ENCODE measurements at regions not wholly inside any gene's neighbourhood (a gene's known extent, or its start where the extent isn't known, plus 50 kb on each side); places are given as distances from the start of the nearest gene placed in this dataset.

GRCh38 chr4:171288816-171289432 is 524.3 kb upstream of the GALNTL6 start:
- Histone ChIP-seq H3K9me3 (replicated peaks; ENCODE audit: control insufficient read depth, insufficient read depth, low read depth, low read length) (no peaks in the 10 kb centered on the region), H3K9ac (ENCODE audit: insufficient read depth in 1 of 2, low read depth in 2 of 2, low read length in 2 of 2) (no peak overlapping the region), H3K4me2 (ENCODE audit: insufficient read depth, low read length) (no peak overlapping the region), H3K9me1 (ENCODE audit: control insufficient read depth, insufficient read depth, low read length) (no peaks in the 10 kb centered on the region), H3K27ac (ENCODE audit: extremely low read depth, low read depth, low read length) (no peak overlapping the region), H3K4me3 (no peak overlapping the region), H2AFZ (ENCODE audit: low read depth, low read length) (no peak overlapping the region), H4K20me1 (replicated peaks; ENCODE audit: control insufficient read depth, insufficient read depth, low read length) (no peaks in the 10 kb centered on the region), H3K36me3 (ENCODE audit: control insufficient read depth, insufficient read depth, low read length) (no peaks in the 10 kb centered on the region), H3K79me2 (ENCODE audit: control insufficient read depth, insufficient read depth, low read length) (no peaks in the 10 kb centered on the region), H3K4me1 (replicated peaks in 1 of 2; ENCODE audit: control insufficient read depth in 2 of 2, insufficient read depth in 2 of 2, low read length in 2 of 2) (no peaks in the 10 kb centered on the region), H3K27me3 (ENCODE audit: control insufficient read depth in 2 of 2, insufficient read depth in 2 of 2, low read length in 2 of 2) (no peaks in the 10 kb centered on the region)
- WGBS (ENCODE audit: insufficient coverage, low coverage, missing lambda C conversion rate): 0% methylated on average over 3 of the region's 3 CpGs
- BruUV-seq (replicated peaks): no TSS peak
- no peak for FAIRE-seq
- intact Hi-C loops (cut with micrococcal nuclease) (no loop called here), in situ Hi-C loops (cut with MboI) (no loop called here)
- POLR2A ChIA-PET: no interaction called here
- DNase-seq (ENCODE audit: extremely low read depth in 1 of 4, low spot score in 3 of 4): no peak
- ATAC-seq: no peak
- no peak for TF ChIP-seq ZNF780A (CRISPR knock-in tag; IDR thresholded peaks at IDR 0.05)
- no peak for TF ChIP-seq CHAMP1 (IDR thresholded peaks at IDR 0.05)
- TF ChIP-seq NR2C2 (CRISPR knock-in tag; IDR thresholded peaks at IDR 0.05): no peak
- TF ChIP-seq NR2C2 (tag; IDR thresholded peaks at IDR 0.05): no peak
- TF ChIP-seq ZEB2 (IDR thresholded peaks at IDR 0.05): no peak
- TF ChIP-seq ILK (tag; IDR thresholded peaks at IDR 0.05; ENCODE audit: borderline replicate concordance, low read depth): no peak
- TF ChIP-seq ZNF175 (CRISPR knock-in tag; IDR thresholded peaks at IDR 0.05; ENCODE audit: low read depth): no peak
- TF ChIP-seq MITF (IDR thresholded peaks at IDR 0.05): no peak
- TF ChIP-seq FOS (IDR thresholded peaks at IDR 0.05; ENCODE audit: extremely low read depth, insufficient read length): no peak
- no peak for TF ChIP-seq ZNF57 (CRISPR knock-in tag; IDR thresholded peaks at IDR 0.05)
- CTCF ChIA-PET (ENCODE audit: low intra/inter-chr PET ratio): no interaction called here

Data from K562 (cell line).